GM12878 (cell line): ENCODE measurements at regions not wholly inside any gene's neighbourhood (a gene's known extent, or its start where the extent isn't known, plus 50 kb on each side); places are given as distances from the start of the nearest gene placed in this dataset.

Experiments used
- ATF3 ChIP-seq: IDR thresholded peaks from 2 replicates; pipeline ENCODE4 v1.6.1; 2011; ENCODE audit warnings: low read depth, mild to moderate bottlenecking, low read length, moderate library complexity, borderline replicate concordance; ENCODE audit errors: extremely low read depth
- CTCF ChIP-seq, 3 experiments: IDR thresholded peaks in 2 of 3; conservative IDR thresholded peaks in 1 of 3; 2 replicates each; pipeline ENCODE4 v1.5.1; 2011; ENCODE audit warnings: low read depth in 3 of 3, low read length in 3 of 3, mild to moderate bottlenecking in 3 of 3, control low read depth in 2 of 3, moderate library complexity in 2 of 3, inconsistent platforms in 1 of 3, mixed read lengths in 1 of 3; ENCODE audit not compliant: control insufficient read depth in 2 of 3, insufficient read depth in 1 of 3; ENCODE audit errors: extremely low read depth in 1 of 3
- ESRRA ChIP-seq: IDR thresholded peaks from 2 replicates; pipeline ENCODE4 v1.6.1; 2012; ENCODE audit warnings: mild to moderate bottlenecking, low read length, improper control_type of control experiment
- EZH2 ChIP-seq: IDR thresholded peaks from 2 replicates; pipeline ENCODE4 v1.6.1; 2012; ENCODE audit warnings: low read depth, mild to moderate bottlenecking, control low read depth, inconsistent platforms, low read length, borderline replicate concordance; ENCODE audit not compliant: control insufficient read depth
- HDAC6 ChIP-seq: fragments of 200-600 bp; sonication (generic); IDR thresholded peaks from one replicate; pipeline ENCODE4 v1.8.0; 2017; ENCODE audit warnings: antibody characterized with exemption; ENCODE audit not compliant: unreplicated experiment
- NFYB ChIP-seq: IDR thresholded peaks from 2 replicates; pipeline ENCODE4 v1.6.1; 2011; ENCODE audit warnings: low read depth, mild to moderate bottlenecking, low read length, improper control_type of control experiment, moderate library complexity; ENCODE audit not compliant: insufficient read depth
- NR2C2 ChIP-seq: IDR thresholded peaks from 2 replicates; pipeline ENCODE4 v1.6.1; 2011; ENCODE audit warnings: borderline replicate concordance, low read depth; ENCODE audit not compliant: control insufficient read depth, insufficient read length
- POLR2A ChIP-seq: IDR thresholded peaks from 2 replicates; pipeline ENCODE4 v1.6.1; 2011; ENCODE audit warnings: low read depth, mild to moderate bottlenecking, low read length
- POLR2AphosphoS5 ChIP-seq: IDR thresholded peaks from 2 replicates; pipeline ENCODE4 v1.6.1; 2011; ENCODE audit warnings: mild to moderate bottlenecking, low read length, inconsistent platforms
- REST ChIP-seq: IDR thresholded peaks from 2 replicates; pipeline ENCODE4 v1.6.1; 2012; ENCODE audit warnings: mild to moderate bottlenecking, low read depth, low read length
- SREBF1 ChIP-seq: IDR thresholded peaks from 2 replicates; pipeline ENCODE4 v1.6.1; 2012; ENCODE audit warnings: mild to moderate bottlenecking, low read length
- USF2 ChIP-seq: IDR thresholded peaks from 2 replicates; pipeline ENCODE4 v1.6.1; 2011; ENCODE audit warnings: low read depth, low read length, improper control_type of control experiment, borderline replicate concordance
- ZZZ3 ChIP-seq: IDR thresholded peaks from 2 replicates; pipeline ENCODE4 v1.6.1; 2011; ENCODE audit warnings: low read depth; ENCODE audit not compliant: control insufficient read depth, insufficient read length

- no peak for TF ChIP-seq CTCF (IDR thresholded peaks at IDR 0.05 in 2 of 3, conservative IDR thresholded peaks at IDR 0.05 in 1 of 3; ENCODE audit: control insufficient read depth in 2 of 3, extremely low read depth in 1 of 3, insufficient read depth in 1 of 3, low read depth in 3 of 3, low read length in 3 of 3)
- no peak for TF ChIP-seq ESRRA
- no peak for TF ChIP-seq USF2
- no peak for TF ChIP-seq REST
- no peak for TF ChIP-seq POLR2A
- TF ChIP-seq EZH2 = no peak
- no peak for TF ChIP-seq HDAC6
- TF ChIP-seq NFYB = no peak
- TF ChIP-seq SREBF1 = no peak
- TF ChIP-seq ATF3 = no peak
- TF ChIP-seq NR2C2 = no peak
- TF ChIP-seq ZZZ3 = no peak
- TF ChIP-seq POLR2AphosphoS5 = no peak
Measured at GRCh38 chr13:91238036-91238435, 109.5 kb upstream of the MIR17HG start.
